Coronary artery (tissue), 2 donors: ENCODE measurements at regions not wholly inside any gene's neighbourhood (a gene's known extent, or its start where the extent isn't known, plus 50 kb on each side); places are given as distances from the start of the nearest gene placed in this dataset.

Experiments used
- DNase-seq: peaks from one replicate; pipeline ENCODE4 v3.0.0-alpha.2; 2017; ENCODE audit warnings: low spot score
- H3K27ac ChIP-seq, 2 donors: fragments of 200-600 bp; sonication (generic); one replicate each; pipeline ENCODE4 v1.5.1; 2016 to 2019
- H3K4me3 ChIP-seq: fragments of 200-600 bp; sonication (generic); 2 replicates; pipeline ENCODE4 v1.5.1; 2016; ENCODE audit warnings: mild to moderate bottlenecking, moderate library complexity
- CTCF ChIP-seq: fragments of 200-600 bp; sonication (generic); IDR thresholded peaks from one replicate; pipeline ENCODE4 v1.5.1; 2019; ENCODE audit warnings: antibody characterized with exemption

GRCh38 chr7:69162931-69163670, 435.2 kb upstream of the AUTS2 start:
- H3K4me3 ChIP-seq: no peak overlapping the region
- DNase-seq: no peak
- no peak overlapping the region for H3K27ac ChIP-seq
- no peak for TF ChIP-seq CTCF

DNA sequence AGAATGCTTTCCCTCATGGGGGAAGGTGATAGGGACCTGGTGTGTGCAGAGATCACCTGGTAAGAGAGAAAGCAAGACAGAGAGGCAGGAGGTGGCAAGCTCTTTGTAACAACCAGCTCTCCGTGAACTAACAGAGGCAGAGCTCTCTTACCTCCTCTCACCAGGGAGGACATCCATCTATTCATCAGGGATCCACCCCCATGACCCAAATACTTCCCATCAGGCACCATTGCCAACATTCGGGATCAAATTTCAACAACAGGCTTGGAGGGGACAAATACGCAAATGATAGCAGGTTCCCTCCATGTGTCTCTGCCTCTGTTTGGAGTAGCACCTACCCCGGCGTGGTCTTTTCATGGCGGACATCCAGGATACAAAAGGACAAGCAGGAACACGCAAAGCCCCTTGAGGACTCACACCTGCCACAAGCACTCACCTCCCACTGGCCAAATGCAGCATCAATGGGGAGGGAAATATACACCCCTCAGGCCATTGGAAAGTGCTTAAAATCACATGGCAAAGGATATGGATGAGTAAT, 431.2 kb upstream of the AUTS2 start:
- DNase-seq: peak; percentile 40
- no peak for TF ChIP-seq CTCF
- Histone ChIP-seq H3K4me3 (no peak overlapping the region), H3K27ac (no peak overlapping the region)

- H3K27ac ChIP-seq: no peak overlapping the region
- DNase-seq: no peak
- H3K4me3 ChIP-seq: no peak overlapping the region
- TF ChIP-seq CTCF: no peak
These were observed 428.9 kb upstream of the AUTS2 start for GRCh38 chr7:69169386-69169785.

DNA sequence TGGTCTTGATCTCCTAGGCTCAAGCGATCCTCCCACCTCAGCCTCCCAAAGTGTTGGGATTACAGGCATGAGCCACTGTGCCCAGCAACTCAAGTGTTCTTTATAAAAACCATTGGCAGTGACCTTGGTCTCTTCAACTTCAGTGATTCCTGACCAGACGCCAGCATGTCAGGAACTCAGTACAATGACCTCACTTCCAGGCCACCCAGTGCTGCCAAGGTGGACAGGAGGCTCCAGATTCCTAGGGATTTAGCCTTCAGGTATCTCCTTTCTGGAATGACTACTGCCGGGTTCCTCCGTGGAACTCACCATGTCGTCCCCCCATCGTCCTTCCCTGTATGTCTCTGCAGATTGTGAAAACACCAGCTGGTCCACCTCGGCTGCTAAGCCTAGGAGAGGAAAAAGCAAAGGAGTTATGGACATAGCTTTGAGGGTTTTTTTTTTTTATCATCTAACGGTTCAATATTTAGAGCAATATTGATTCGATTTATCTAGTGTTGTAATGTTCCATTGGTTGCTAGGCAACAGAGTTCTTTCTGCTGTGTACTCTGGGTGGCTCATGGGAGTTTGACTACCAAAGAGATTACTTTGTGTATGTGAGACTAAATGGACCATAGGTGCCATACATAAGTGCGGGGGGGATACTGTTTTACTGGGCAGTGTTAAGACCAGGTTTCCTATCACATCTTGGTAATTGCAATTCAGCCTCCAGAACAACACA, 425.8 kb upstream of the AUTS2 start:
- no peak overlapping the region for H3K27ac ChIP-seq
- no peak for DNase-seq
- no peak overlapping the region for H3K4me3 ChIP-seq
- no peak for TF ChIP-seq CTCF

DNA sequence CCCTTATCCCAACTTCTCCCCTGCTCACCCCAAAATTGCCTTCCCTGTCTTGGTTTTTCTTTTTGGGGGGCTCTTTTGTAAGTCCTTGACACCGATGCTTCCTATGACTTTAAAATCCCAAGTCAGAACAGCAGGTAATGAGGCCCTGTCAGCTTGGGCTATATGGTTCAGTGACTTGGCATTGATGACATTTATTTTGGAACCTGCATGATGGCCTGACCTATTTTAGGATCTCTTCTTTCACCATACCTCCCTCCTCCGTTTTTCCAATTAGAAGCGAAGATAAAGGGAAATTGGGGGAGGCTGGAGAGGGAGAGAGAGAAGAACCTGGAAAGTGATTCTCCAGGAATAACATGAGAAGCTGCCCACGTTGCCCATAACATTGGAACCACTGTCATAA, 424.9 kb upstream of the AUTS2 start:
- Histone ChIP-seq H3K27ac (no peak overlapping the region), H3K4me3 (no peak overlapping the region)
- no peak for DNase-seq
- no peak for TF ChIP-seq CTCF

DNA sequence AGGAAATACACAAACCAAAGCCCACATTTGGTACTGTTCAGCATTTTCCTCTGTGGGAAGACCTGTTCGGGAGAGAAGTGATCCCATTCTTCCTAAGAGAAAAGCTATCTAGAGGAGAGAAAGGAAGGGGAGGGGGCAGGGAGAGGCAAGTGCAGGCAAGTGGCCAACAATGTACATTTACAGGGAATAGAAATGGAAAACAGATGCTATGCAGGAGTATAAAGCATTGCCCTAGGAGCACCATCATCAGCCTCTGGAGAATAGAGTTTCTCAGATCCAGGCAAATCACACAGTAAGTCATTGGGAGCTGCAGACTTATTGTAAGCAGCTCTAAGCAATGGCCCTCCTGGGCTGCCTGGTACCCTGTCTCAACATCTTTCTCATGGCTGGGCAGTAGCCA, 424.4 kb upstream of the AUTS2 start:
- Histone ChIP-seq H3K27ac (no peak overlapping the region), H3K4me3 (no peak overlapping the region)
- no peak for DNase-seq
- no peak for TF ChIP-seq CTCF

- no peak for DNase-seq
- Histone ChIP-seq H3K4me3 (no peak overlapping the region), H3K27ac (no peak overlapping the region)
- TF ChIP-seq CTCF: no peak
These were observed 421.4 kb upstream of the AUTS2 start for GRCh38 chr7:69176841-69177240.
